C4-2B (cell line): ENCODE measurements at regions not wholly inside any gene's neighbourhood (a gene's known extent, or its start where the extent isn't known, plus 50 kb on each side); places are given as distances from the start of the nearest gene placed in this dataset.
A peak's percentile ranks its signal among the peaks of the same experiment; 100 is the strongest.

Experiments used
- H3K27ac ChIP-seq: fragments of 450-650 bp; 2 replicates; pipeline ENCODE4 v1.5.1; 2017
- CTCF ChIP-seq: fragments of 450-650 bp; conservative IDR thresholded peaks from 2 replicates; pipeline ENCODE4 v1.5.1; 2017; ENCODE audit warnings: mild to moderate bottlenecking
- ZFX ChIP-seq: fragments of 450-650 bp; IDR thresholded peaks from 2 replicates; pipeline ENCODE4 v1.6.1; 2017

DNA sequence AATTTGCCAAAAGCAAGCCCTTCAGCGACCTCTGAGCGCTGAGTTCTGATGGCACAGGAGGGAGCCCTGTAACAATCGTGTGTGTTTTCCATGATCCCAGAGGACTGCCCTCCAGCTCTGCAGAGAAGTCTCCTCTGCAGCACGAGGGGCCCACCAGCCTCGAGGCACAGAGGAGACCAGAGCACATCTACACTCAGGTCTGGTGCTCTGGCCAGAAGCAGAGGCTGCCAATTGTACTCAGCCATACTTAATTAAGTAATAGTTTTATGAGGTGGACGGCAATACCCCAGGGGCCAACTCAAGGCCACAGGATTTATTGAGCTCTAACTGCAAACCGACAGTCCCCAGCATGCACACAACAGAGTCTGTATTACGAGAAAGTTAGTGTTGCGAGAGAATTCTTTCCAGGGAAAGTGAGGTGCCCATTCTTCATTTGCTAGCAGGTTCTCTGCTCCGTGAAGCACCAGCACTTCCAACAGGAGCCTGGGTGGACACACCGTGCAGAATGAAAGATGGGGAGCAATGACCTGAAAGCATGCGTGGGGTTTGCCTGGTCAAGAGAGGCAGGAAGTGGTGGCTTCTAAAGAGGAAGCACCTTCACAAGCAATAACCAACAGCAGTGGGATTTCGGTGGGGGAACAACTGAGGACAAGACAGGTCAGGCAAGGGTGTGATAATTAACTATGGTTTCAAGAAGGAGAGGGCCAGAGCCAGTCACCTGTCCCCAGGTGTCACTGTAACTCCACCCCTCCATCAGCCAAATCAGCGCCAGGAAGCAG is 92.8 kb upstream of the FOXC1 start:
- no peak overlapping the region for H3K27ac ChIP-seq
- TF ChIP-seq CTCF (no peak), ZFX (no peak)

- no peak for TF ChIP-seq ZFX
- no peak for TF ChIP-seq CTCF
- H3K27ac ChIP-seq = no peak overlapping the region
Observed at GRCh38 chr6:1518855-1519254, 90.9 kb upstream of the FOXC1 start.

DNA sequence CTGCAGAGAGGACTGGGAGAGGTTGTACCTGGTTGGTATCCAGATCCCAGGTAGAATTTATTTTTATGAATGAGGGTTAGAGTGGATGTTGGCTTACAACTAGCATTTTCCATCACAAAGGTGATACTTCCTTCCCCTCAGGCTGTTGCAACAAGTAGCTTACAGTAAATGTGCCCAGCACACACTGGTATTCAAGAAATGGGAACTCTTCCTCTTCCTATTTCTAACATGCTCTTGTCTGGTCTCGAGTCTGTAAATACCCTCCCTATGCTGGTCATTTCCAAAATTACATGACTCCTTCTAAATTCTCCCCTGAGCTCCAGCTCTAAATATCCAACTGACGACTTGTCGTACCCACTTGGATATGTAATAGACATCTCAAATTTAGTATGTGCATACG is 90.1 kb upstream of the FOXC1 start:
- TF ChIP-seq ZFX = no peak
- no peak for TF ChIP-seq CTCF
- H3K27ac ChIP-seq = no peak overlapping the region

DNA sequence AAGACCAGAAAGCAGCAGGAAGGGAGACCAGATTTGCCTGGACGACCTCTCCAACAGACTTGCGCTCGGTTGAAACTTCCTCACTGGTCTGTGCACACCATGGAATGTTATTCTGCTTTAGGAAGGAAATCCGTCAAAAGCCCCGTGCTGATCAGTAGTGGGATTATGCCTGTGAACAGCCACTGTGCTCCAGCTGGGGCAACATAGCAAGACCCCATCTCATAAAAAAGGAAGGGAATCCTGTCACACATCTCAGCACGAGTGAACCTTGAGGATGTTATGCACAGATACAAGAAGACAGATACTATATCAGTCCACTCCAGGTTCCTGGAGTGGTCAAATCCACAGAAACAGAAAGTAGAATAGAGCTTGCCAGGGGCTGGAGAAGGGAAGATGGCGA is 86.9 kb upstream of the FOXC1 start:
- no peak overlapping the region for H3K27ac ChIP-seq
- TF ChIP-seq CTCF (no peak), ZFX (no peak)

- TF ChIP-seq CTCF = peak; percentile 98
- TF ChIP-seq ZFX = peak; percentile 48; the same call in 1 of the 2 replicates
Observed at GRCh38 chr6:1524040-1524480, 85.7 kb upstream of the FOXC1 start.

GRCh38 chr6:1525364-1526038 is 84.2 kb upstream of the FOXC1 start:
- no peak for TF ChIP-seq CTCF
- no peak for TF ChIP-seq ZFX
- no peak overlapping the region for H3K27ac ChIP-seq

More at GRCh38 chr6:1524040-1524480, 85.7 kb upstream of the FOXC1 start:
- peak overlapping the region; percentile 69 for H3K27ac ChIP-seq

GRCh38 chr6:1526398-1527072 is 83.2 kb upstream of the FOXC1 start:
- TF ChIP-seq ZFX = no peak
- no peak for TF ChIP-seq CTCF
- H3K27ac ChIP-seq = no peak overlapping the region
